Activated CD4-positive, CD25-positive, alpha-beta regulatory T cell treated with anti-CD3 and anti-CD28 coated beads, Interleukin-2, amount 50 U/mL, for 24 hours (primary cell): ENCODE measurements at regions not wholly inside any gene's neighbourhood (a gene's known extent, or its start where the extent isn't known, plus 50 kb on each side); places are given as distances from the start of the nearest gene placed in this dataset.
A peak's percentile ranks its signal among the peaks of the same experiment; 100 is the strongest.

Experiments
- ATAC-seq, 2 donors: fragments of 150-1000 bp; cut with Tn5 transposase; one replicate each; pipeline ENCODE4 v1.10.0; 2021; ENCODE audit warnings: mild to moderate bottlenecking in 1 of 2, moderate library complexity in 1 of 2

GRCh38 chr1:94731891-94732290 lies 88.3 kb upstream of the SLC44A3 start:
- ATAC-seq, result no peak

GRCh38 chr1:94730450-94730849 lies 89.7 kb upstream of the SLC44A3 start:
- ATAC-seq, result no peak

DNA sequence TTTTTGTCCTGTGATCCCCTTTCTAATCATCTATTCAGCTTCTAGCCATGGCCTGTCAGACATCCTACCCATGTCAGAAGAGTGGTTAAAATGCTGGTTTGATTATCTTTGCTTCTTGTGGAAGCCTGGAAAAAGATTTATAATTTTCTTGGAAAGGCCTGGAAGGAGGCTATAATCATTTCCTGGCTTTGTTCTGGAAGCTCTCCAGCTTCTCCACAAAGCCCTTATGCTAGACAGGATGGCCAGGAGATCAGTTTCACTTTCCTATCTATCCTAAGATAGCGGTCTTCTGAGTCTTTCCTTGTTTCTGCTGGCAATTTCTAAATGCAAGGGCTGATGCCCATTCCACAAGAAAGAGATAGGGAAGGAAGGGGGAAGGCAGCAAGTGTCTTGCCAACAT lies 90.9 kb upstream of the SLC44A3 start:
- ATAC-seq, result no peak

DNA sequence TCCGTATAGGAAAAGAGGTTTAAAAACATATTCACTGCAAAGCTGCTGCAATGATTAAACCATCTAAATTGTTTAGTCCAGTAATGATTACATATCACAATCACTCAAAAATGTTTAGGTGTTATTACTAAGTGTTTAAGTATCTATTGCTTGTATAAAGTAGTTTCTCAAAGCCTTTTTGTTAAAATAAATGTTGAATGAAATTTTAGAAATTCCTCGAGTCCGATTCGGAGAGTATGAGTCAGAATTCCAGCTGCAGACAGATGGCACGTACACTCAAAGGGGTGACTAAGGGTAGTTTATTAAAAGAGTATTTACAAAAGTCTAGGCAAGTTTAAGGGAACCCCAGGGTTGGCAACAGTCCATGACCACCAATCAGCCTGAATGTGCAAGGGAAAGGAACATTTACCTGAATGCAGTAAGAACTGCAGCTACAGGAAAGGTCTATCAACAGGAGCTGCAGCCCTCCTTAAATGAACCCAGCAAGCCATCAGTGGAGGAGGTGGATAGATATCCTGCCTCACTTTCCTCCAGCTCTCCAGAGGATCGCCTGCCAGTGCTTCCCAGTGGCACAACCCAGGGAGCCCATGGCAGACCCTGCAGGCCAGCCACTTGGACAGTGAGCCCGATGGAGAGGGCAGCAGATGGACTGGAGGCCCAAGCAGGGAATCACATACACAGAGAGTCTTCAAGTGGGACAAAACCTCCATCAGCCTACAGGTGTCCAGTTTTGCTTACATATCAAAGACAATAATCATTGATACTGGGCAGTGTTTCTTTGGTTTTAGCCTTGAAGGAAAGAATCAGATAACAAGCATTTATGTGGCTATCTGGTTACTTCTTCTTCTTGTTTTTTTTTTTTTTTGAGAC lies 92.1 kb upstream of the SLC44A3 start:
- ATAC-seq, result no peak

DNA sequence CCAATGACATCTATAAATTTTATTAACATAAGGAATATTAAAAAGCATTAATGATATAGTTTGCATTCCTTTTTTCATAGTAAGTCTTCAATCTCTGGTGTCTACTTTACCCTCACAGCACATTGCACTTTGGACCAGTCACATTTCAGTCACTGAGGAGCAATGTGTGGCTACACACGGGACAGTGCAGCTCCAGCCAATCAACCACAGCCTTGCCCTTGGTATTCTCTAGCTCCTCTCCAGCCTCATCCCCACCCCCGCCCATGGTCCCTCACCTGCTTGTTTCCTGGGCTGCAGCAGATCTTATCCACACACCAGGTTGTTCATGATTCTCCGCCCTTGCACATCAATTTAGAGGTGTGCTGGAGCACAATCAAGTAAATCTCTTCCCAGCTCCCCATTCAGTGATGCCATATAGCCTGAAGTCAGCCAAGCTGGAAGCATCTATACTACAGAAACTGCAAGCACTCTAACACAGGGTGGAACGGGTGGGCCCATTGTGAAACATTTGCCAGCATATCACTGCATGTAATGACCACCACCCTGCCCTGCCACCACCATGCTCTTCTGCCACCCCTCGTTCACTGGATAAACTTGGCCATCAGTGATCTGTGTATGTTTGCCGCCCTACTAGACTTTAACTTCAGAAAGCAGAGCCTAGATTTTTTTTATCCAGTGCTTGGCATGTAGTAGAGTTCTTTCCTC lies 93.0 kb upstream of the SLC44A3 start:
- no peak for ATAC-seq

GRCh38 chr1:94725566-94725965 lies 94.6 kb upstream of the SLC44A3 start:
- no peak for ATAC-seq

DNA sequence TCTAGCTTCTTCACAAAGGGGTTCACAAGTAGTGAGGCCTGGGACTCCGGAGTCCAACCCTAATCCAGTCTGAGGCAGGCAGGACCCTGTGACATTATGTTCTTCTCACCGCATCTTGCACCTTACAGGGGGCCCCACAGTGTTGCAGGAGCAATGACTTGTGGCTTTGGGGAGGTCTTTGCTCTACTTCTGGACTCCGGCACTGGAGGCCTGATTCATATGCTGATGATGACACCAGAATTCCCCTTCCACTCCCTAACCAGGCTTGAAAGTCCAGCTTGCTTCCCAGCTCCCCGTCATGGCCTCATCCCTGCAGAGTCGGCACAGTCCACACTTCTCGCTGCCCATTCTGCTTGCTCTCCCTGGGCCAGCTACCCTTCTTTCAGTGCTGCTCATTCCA lies 96.3 kb upstream of the SLC44A3 start:
- ATAC-seq, result no peak

- ATAC-seq, result no peak
Measured at GRCh38 chr1:94723463-94723862, 96.7 kb upstream of the SLC44A3 start.

DNA sequence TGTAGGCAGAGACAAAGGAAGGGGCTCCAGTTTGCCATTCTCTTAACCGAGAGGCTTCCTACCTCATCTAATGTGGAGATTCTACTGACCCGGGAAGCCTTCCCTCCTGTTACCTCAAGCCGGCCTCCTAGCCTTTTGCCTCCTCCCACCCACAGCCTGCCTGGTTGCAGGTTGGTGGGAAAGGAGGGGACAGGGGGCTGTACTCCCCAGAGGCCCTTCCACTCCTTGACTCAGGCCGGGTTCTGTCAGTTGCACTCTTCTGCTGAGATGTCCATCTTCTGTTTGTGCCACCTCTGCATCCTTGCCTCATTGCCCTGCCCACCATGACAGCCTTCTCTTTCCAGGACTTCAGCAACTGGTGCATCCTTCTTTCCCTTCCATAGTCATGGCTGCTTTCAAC lies 98.0 kb upstream of the SLC44A3 start:
- ATAC-seq, result no peak

DNA sequence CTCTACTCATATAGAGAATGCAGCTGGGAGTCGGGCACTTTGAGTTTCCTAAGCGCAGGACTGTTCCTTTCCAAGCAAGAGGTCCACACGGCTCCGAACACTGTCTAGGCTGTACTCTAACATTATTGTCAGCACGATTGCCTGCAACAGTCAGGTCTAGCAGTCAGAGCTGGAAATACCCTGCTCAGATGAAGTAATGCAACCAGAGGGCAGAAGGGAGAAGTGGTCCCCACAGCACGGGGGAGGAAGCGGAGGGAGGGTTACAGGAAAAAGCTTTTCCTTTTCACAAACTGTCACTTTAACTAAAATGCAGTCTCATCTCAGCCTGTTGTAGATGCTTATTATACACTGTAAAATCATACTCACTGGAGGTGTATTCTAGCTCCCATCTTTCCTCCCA lies 98.9 kb upstream of the SLC44A3 start:
- peak; percentile 21 to 33 for ATAC-seq

GRCh38 chr1:94719926-94720793 lies 100.0 kb upstream of the SLC44A3 start:
- ATAC-seq, result peak; percentile 39 to 73

- no peak for ATAC-seq
Measured at GRCh38 chr1:94716965-94717364, 103.2 kb upstream of the SLC44A3 start.

DNA sequence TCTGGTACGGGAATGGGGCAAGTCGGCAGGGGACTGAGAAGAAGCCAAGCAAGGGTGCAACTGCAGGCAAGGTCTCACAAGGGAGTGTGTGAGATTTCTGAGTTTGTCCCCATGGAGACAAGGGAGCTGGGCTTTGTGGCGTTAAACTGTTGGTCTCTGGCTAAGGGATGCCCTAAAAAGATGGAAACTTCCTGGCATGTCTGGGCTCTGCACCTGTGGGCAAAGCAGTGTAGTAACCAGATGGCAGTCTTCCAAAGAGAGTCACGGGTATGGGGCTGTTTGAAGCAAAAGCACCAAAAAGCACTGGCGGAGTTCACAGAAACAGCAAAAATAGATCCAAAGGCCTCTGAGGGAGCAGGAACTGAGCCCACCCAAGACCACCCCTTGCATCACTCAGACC lies 104.8 kb upstream of the SLC44A3 start:
- ATAC-seq, result no peak

GRCh38 chr1:94714552-94714951 lies 105.6 kb upstream of the SLC44A3 start:
- no peak for ATAC-seq

DNA sequence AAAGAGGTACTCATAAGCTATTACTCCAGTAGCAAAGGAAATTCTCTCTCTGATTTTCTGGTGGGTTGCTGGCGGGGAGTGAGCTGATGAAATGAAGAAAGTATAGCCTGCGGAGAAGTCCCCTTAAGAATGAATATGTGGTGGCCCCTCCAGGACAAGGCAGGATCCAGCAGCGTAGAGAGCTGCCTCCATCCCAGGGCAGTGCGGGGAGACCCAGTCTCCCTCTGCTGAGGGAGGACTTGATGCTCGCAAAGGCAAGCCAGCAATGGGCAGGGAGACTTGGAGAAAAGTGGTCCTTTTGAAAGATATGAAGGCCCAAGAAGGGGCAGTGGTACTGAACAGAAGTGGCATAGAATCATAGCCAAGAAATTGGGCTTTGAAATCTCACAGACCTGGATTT lies 106.0 kb upstream of the SLC44A3 start:
- ATAC-seq, result no peak

DNA sequence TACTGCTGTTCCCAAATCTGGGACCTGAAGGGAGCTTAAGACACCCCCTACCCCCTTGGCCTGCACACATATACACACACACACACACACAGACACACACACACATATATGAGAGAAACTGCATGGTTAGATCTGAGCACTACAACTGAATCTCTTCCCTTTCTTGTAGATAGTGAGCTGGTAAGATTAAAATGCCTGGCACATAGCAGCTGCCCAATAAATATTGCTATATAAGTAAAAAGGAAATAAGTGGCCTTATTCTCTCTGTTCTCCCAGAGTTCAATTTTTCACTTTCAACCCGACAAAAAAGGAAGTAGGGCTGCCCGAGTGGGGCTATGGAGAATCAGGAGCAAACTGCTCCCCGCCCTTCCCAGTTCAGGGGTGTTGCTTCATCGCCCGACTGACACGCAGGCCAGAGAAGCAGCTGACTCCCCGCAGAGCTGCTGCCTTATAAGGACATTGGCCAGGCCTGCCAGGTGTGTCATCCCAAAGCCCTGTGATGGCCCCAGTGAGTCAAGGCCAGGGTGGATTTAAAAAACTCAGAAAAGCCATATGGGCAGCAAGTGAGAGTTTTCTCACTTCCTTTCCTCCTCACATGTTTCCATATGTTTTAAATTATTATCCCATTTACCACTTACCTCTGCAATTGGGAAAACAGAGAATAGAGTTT lies 106.5 kb upstream of the SLC44A3 start:
- no peak for ATAC-seq

DNA sequence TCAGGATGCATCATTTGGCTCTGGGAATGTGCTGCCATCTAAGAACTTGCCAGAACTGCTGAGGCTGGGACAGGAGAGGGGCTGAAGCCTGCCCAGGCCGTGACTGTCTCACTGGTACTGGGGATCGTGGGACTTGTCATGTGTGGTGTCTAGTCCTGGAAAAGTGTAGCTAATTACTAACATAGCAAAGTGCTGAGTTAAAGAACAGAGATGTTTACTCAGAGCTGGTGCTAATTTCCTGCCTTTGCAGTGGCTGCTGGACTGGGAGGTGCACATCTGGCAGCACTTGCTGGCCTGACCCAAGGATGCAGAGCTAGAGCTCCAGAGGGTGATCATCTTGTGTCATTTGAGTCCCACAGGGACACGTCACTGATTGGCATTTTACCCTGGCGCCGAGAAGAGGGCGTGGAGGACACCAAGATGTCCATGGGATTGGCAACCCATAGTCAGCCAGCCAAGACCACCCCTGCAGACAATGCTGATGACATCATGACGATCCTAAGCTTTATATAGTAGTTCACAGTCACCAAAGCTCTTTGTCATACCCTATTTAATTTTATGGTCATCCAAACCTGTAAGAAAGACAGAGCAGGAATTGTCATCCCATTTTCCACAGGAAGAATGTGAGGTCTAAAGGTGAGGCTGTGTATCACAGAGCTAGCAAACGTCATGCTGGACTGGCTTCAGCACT lies 110.1 kb upstream of the SLC44A3 start:
- ATAC-seq, result no peak

- ATAC-seq, result no peak
Measured at GRCh38 chr1:94708811-94709210, 111.3 kb upstream of the SLC44A3 start.

DNA sequence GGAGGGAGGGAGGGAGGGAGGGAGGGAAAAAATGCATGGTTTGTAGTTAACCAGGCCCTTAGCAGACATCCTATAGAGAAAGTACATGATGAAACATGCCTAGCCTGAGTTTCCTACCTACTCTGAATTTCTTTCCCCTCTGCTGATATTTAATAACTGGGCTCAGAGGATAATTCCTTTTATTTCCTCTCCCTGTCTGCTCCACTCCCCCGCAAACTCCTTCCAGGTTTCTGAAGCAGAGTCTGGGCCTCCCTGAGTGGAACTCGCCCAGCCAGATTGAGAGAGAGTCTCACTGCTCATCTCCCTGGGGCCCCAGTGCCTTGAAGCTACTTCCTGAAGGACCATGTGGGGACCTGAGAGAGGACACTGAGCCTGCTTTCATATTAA lies 111.9 kb upstream of the SLC44A3 start:
- no peak for ATAC-seq

- ATAC-seq, result no peak
Measured at GRCh38 chr1:94707321-94708298, 112.5 kb upstream of the SLC44A3 start.

- ATAC-seq, result no peak
Measured at GRCh38 chr1:94702442-94702815, 117.7 kb upstream of the SLC44A3 start.
